ENCODE measurements at regions not wholly inside any gene's neighbourhood (a gene's known extent, or its start where the extent isn't known, plus 50 kb on each side); places are given as distances from the start of the nearest gene placed in this dataset.
"Not testable (repeated sequence)": the region's sequence is repeated elsewhere in the genome, so short reads cannot be mapped to it uniquely, and the experiment has no call there.

- ATAC-seq (no peak), DNase-seq (peak in 1 of 3 donors; percentile 32)
- intact Hi-C loops (cut with DNase I, micrococcal nuclease), result no loop called here
- Histone ChIP-seq H3K4me3 (no peak overlapping the region), H3K36me3 (ENCODE audit: low read depth) (no peaks in the 10 kb centered on the region), H3K4me1 (ENCODE audit: low read depth) (no peaks in the 10 kb centered on the region), H3K9me3 (no peaks in the 10 kb centered on the region)
- no peak for TF ChIP-seq CTCF (IDR thresholded peaks at IDR 0.05)
These were observed 602.9 kb downstream of the TMEM121 start for GRCh38 chr14:106129274-106129673.

- H3K4me3 ChIP-seq; H3K36me3 ChIP-seq (ENCODE audit: low read depth); DNase-seq; H3K4me1 ChIP-seq (ENCODE audit: low read depth); intact Hi-C loops (cut with DNase I, micrococcal nuclease); H3K9me3 ChIP-seq; ATAC-seq: not testable (repeated sequence)
These were observed 603.7 kb downstream of the TMEM121 start for GRCh38 chr14:106129904-106130661.

- H3K9me3 ChIP-seq; DNase-seq; H3K36me3 ChIP-seq (ENCODE audit: low read depth); H3K4me1 ChIP-seq (ENCODE audit: low read depth); ATAC-seq; H3K4me3 ChIP-seq; intact Hi-C loops (cut with DNase I, micrococcal nuclease): not testable (repeated sequence)
These were observed 606.7 kb downstream of the TMEM121 start for GRCh38 chr14:106133126-106133525.

- Histone ChIP-seq H3K36me3 (ENCODE audit: low read depth) (no peaks in the 10 kb centered on the region), H3K4me3 (no peak overlapping the region), H3K4me1 (ENCODE audit: low read depth) (no peaks in the 10 kb centered on the region), H3K9me3 (no peaks in the 10 kb centered on the region)
- no peak for ATAC-seq
- TF ChIP-seq CTCF (IDR thresholded peaks at IDR 0.05), result no peak
- intact Hi-C loops (cut with DNase I, micrococcal nuclease), result no loop called here
- no peak for DNase-seq
These were observed 608.5 kb downstream of the TMEM121 start for GRCh38 chr14:106134886-106135285.

GRCh38 chr14:106141242-106142220, 615.1 kb downstream of the TMEM121 start:
- ATAC-seq, result no peak
- no peaks in the 10 kb centered on the region for H3K36me3 ChIP-seq (ENCODE audit: low read depth)
- no peaks in the 10 kb centered on the region for H3K4me1 ChIP-seq (ENCODE audit: low read depth)
- no peak for DNase-seq
- H3K4me3 ChIP-seq, result no peak overlapping the region
- TF ChIP-seq CTCF (IDR thresholded peaks at IDR 0.05), result no peak
- H3K9me3 ChIP-seq, result no peaks in the 10 kb centered on the region
- intact Hi-C loops (cut with DNase I, micrococcal nuclease), result no loop called here

- H3K36me3 ChIP-seq (ENCODE audit: low read depth); H3K9me3 ChIP-seq; DNase-seq; ATAC-seq; H3K4me1 ChIP-seq (ENCODE audit: low read depth); intact Hi-C loops (cut with DNase I, micrococcal nuclease); H3K4me3 ChIP-seq: not testable (repeated sequence)
These were observed 619.3 kb downstream of the TMEM121 start for GRCh38 chr14:106145731-106146130.

GRCh38 chr14:106153362-106153955, 627.1 kb downstream of the TMEM121 start:
- intact Hi-C loops (cut with DNase I, micrococcal nuclease); H3K9me3 ChIP-seq; H3K4me1 ChIP-seq (ENCODE audit: low read depth); H3K36me3 ChIP-seq (ENCODE audit: low read depth); H3K4me3 ChIP-seq: not testable (repeated sequence)
- ATAC-seq, result peak; percentile 54
- DNase-seq, result peak; percentile 72 to 86 (median 85)
- TF ChIP-seq CTCF (IDR thresholded peaks at IDR 0.05), result peak; percentile 99

Measured in mucosa of descending colon (tissue), 3 donors.